RWPE2 (cell line): ENCODE measurements at regions not wholly inside any gene's neighbourhood (a gene's known extent, or its start where the extent isn't known, plus 50 kb on each side); places are given as distances from the start of the nearest gene placed in this dataset.
"Not testable (repeated sequence)": the region's sequence is repeated elsewhere in the genome, so short reads cannot be mapped to it uniquely, and the experiment has no call there.

ENCODE experiments used
- ATAC-seq: fragments of 200-7000 bp; cut with Tn5 transposase; 3 replicates; pipeline ENCODE4 v1.9.1; 2021; ENCODE audit warnings: low read depth
- DNase-seq: peaks from one replicate; pipeline ENCODE4 v3.0.0-alpha.2; 2020; ENCODE audit warnings: low spot score
- H3K27ac ChIP-seq: fragments of 450-650 bp; 2 replicates; pipeline ENCODE4 v1.5.1; 2017; ENCODE audit warnings: mild to moderate bottlenecking; ENCODE audit not compliant: poor library complexity, severe bottlenecking
- H3K27me3 ChIP-seq: fragments of 250-450 bp; sonication (Bioruptor Pico); 2 replicates; pipeline ENCODE4 v1.5.1; 2021; ENCODE audit warnings: mild to moderate bottlenecking, moderate library complexity; ENCODE audit not compliant: insufficient read depth, poor library complexity, severe bottlenecking
- H3K36me3 ChIP-seq: fragments of 250-450 bp; sonication (Bioruptor Pico); 2 replicates; pipeline ENCODE4 v1.5.1; 2020; ENCODE audit warnings: low read depth, mild to moderate bottlenecking, moderate library complexity
- H3K4me1 ChIP-seq: fragments of 250-450 bp; sonication (Bioruptor Pico); 2 replicates; pipeline ENCODE4 v1.5.1; 2021; ENCODE audit warnings: mild to moderate bottlenecking, moderate library complexity; ENCODE audit not compliant: insufficient read depth, poor library complexity, severe bottlenecking
- H3K4me3 ChIP-seq: fragments of 250-450 bp; sonication (Bioruptor Pico); 2 replicates; pipeline ENCODE4 v1.5.1; 2021; ENCODE audit warnings: mild to moderate bottlenecking, moderate library complexity; ENCODE audit not compliant: severe bottlenecking
- H3K9me3 ChIP-seq: fragments of 250-450 bp; sonication (Bioruptor Pico); 2 replicates; pipeline ENCODE4 v1.5.1; 2021; ENCODE audit warnings: mild to moderate bottlenecking, moderate library complexity; ENCODE audit not compliant: severe bottlenecking
- CTCF ChIP-seq: fragments of 450-650 bp; IDR thresholded peaks from one replicate; pipeline ENCODE4 v1.5.1; 2017; ENCODE audit warnings: mild to moderate bottlenecking, moderate library complexity; ENCODE audit not compliant: poor library complexity, severe bottlenecking

GRCh38 chr9:88258601-88259000 is 120.3 kb upstream of the SPATA31C2 start:
- H3K36me3 ChIP-seq = no peaks in the 10 kb centered on the region
- H3K9me3 ChIP-seq = no peaks in the 10 kb centered on the region
- H3K27me3 ChIP-seq = no peaks in the 10 kb centered on the region
- H3K4me1 ChIP-seq = no peaks in the 10 kb centered on the region
- no peak for ATAC-seq
- H3K4me3 ChIP-seq = no peak overlapping the region
- no peak for DNase-seq
- no peak for TF ChIP-seq CTCF
- no peak overlapping the region for H3K27ac ChIP-seq

GRCh38 chr9:88258024-88258423 is 119.7 kb upstream of the SPATA31C2 start:
- Histone ChIP-seq H3K9me3 (no peaks in the 10 kb centered on the region), H3K4me1 (no peaks in the 10 kb centered on the region), H3K36me3 (no peaks in the 10 kb centered on the region), H3K27ac (no peak overlapping the region), H3K27me3 (no peaks in the 10 kb centered on the region), H3K4me3 (no peak overlapping the region)
- DNase-seq (no peak), ATAC-seq (no peak)
- TF ChIP-seq CTCF = no peak

GRCh38 chr9:88256216-88256615 is 117.9 kb upstream of the SPATA31C2 start:
- ATAC-seq (no peak), DNase-seq (no peak)
- Histone ChIP-seq H3K4me1 (no peaks in the 10 kb centered on the region), H3K4me3 (no peak overlapping the region), H3K36me3 (no peaks in the 10 kb centered on the region), H3K27me3 (no peaks in the 10 kb centered on the region), H3K27ac (no peak overlapping the region), H3K9me3 (peaks cover 8% of the 10 kb centered on the region)
- no peak for TF ChIP-seq CTCF

- not testable (repeated sequence) for H3K27ac ChIP-seq, DNase-seq, ATAC-seq
Observed at GRCh38 chr9:88255806-88256205, 117.5 kb upstream of the SPATA31C2 start.

GRCh38 chr9:88251903-88252302 is 113.6 kb upstream of the SPATA31C2 start:
- no peaks in the 10 kb centered on the region for H3K36me3 ChIP-seq
- peaks cover 8% of the 10 kb centered on the region for H3K9me3 ChIP-seq
- no peak overlapping the region for H3K27ac ChIP-seq
- no peaks in the 10 kb centered on the region for H3K27me3 ChIP-seq
- no peak for ATAC-seq
- DNase-seq = no peak
- no peak overlapping the region for H3K4me3 ChIP-seq
- TF ChIP-seq CTCF = no peak
- H3K4me1 ChIP-seq = no peaks in the 10 kb centered on the region

More at GRCh38 chr9:88255806-88256205, 117.5 kb upstream of the SPATA31C2 start:
- H3K27me3 ChIP-seq, H3K9me3 ChIP-seq, H3K4me1 ChIP-seq, H3K4me3 ChIP-seq, H3K36me3 ChIP-seq: not testable (repeated sequence)
